ENCODE measurements at regions not wholly inside any gene's neighbourhood (a gene's known extent, or its start where the extent isn't known, plus 50 kb on each side); places are given as distances from the start of the nearest gene placed in this dataset.

DNA sequence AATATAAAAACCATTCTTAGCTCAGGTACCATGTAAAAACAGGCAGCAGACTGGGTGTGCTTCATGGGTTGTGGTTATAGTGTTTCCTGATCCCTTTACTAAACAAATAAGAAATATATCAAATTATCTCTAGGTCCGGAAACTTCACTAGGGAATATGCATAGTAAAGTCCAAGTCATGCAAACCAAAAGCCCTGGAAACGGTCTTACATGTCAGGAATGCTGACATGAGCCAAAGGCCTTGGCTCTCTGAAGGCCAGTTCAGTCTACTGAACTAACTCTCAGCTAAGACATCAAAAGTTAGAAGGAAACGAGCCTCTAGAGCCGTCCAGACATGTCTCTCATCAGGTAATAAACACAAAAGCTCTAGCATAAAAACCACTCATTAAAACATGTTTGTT lies 778.9 kb upstream of the ZNF608 start:
- no peak overlapping the region for H3K4me3 ChIP-seq (ENCODE audit: low read depth, low read length)
- DNase-seq (ENCODE audit: low read depth): no peak

DNA sequence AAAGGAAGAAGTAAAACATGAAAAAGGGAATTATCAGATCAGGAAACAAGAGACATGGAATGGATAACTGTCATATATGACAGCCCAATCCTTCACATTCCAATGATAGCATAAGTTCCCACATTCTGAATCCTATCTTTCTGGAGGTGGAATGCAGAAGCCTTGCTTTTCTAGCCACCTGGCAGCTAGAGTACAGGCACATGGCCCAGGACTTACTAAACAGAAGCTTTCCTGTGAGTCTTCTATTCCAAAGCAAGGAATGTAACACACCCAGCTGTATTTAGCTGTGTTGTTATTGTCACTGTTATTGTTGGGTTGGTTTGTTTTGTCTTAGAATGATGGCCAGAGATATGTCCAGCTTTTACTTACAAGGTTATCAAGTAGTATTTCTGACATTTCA lies 780.5 kb upstream of the ZNF608 start:
- no peak for DNase-seq (ENCODE audit: low read depth)
- H3K4me3 ChIP-seq (ENCODE audit: low read depth, low read length): no peak overlapping the region

DNA sequence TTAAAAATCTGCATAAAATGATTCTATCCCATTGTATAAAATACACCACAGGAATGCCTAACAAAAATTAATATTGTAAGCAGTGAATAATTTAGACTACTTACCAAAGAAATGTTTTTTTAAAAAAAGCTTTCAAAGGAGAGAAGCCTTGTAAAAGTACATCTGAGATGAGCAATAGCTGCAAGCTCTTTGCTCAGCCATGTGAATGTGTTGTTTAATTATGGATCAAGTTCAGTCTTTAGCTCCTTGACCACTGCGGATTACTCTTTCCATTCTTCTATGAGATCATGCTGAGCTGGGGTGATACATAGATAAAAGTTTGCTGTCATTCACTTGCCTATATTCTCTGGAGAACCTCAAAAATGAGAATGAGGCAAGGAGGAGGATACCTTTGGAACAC lies 782.4 kb upstream of the ZNF608 start:
- DNase-seq (ENCODE audit: low read depth): no peak
- H3K4me3 ChIP-seq (ENCODE audit: low read depth, low read length): no peak overlapping the region

DNA sequence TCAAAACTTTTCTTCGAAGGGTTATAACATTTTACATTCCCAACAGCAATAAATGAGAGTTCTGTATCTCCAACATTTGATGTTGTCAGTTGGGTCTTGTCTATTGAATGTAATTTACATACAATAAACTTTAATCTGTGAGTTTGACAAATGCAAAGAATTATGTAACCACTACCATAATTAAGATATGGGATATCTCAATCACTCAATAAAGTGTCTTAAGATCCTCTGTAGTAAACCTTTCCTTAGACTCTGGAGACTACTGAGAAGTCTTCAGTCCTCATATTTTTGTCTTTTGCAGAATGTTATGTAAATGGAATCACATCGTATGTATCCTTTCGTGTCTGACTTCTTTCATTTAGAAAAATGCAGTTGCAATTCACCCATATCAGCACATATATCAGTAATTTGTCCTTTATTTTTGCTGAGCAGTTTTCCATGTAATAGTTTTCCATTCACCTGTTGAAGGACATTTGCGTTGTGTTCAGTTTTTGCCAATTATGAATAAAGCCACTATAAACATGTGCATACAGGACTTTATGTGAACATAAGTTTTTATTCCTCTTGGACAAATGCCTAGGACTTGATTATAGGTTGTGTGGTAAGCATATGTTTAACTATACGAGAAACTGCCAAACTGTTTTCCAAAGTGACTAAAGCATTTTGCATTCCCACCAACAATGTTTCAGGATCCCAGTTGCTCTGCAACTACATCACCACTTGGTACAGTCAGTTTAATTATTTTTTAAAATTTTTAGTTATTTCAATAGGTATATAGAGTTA lies 784.6 kb upstream of the ZNF608 start:
- DNase-seq (ENCODE audit: low read depth): no peak
- no peak overlapping the region for H3K4me3 ChIP-seq (ENCODE audit: low read depth, low read length)

DNA sequence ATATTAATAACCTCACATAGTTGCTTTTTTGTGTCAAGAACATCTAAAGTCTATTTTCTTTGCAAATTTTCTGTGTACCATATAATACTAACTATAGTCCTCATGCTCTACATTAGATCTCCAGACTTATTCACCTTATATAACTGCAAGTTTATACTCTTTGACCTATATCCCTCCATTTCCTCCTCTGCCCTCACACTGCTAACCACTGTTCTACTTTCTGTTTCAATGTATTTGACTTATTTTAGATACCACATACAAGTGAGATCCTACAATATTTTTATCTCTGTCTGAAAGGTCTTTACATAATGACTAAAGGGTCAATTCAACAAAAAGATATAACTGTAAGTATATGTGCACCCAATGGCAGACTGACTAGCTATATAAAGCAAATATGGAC lies 789.7 kb upstream of the ZNF608 start:
- no peak for DNase-seq (ENCODE audit: low read depth)
- H3K4me3 ChIP-seq (ENCODE audit: low read depth, low read length): no peak overlapping the region

DNA sequence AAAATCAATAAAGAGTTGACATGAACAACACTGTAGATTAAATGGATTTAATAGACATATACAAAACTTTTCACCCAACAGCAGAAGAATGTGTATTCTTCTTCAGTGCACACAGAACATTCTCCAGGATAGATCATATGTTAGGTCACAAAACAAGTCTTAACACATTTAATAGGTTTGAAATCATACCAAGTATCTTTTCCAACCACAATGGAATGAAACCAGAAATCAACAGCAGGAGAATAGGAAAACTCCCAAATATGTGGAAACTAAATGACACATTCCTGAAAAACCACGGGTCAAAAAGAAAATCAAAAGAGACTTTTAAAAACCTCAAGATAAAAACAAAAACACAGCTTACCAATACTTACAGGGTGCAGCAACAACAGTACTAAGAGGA lies 790.1 kb upstream of the ZNF608 start:
- no peak overlapping the region for H3K4me3 ChIP-seq (ENCODE audit: low read depth, low read length)
- no peak for DNase-seq (ENCODE audit: low read depth)

DNA sequence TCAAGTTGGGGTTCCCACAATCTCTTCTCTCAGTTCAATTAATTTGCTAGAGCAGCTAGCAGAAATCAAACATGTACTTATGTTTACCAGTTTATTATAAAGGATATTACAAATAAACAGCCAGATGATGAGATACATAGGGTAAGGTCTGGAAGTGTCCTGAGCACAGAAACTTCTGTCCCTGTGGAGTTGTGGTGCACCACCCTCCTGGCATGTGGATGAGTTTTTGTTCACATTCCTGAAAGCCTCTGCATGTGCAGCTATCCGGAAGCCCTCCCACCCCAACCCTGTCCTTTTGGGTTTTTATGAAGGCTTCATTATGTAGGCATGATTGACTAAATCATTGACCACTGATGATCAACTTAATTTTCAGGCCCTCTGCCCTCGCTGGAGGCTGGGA lies 791.2 kb upstream of the ZNF608 start:
- H3K4me3 ChIP-seq (ENCODE audit: low read depth, low read length): no peak overlapping the region
- no peak for DNase-seq (ENCODE audit: low read depth)

DNA sequence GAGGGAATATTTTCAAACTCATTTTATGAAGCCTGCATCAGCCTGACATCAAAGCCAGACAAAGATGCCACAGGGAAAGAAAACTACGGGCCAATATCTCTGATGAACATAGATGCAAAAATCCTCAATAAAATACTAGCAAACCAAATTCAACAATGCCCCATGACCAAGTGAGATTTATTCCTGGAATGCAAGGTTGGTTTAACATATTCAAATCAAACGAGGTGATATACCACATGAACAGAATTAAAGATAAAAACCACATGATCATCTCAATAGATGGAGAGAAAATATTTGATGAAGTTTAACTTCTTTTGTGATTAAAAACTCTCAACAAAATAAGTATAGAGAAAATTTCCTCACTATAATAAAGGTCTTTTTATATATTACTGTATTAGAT lies 792.0 kb upstream of the ZNF608 start:
- no peak overlapping the region for H3K4me3 ChIP-seq (ENCODE audit: low read depth, low read length)

DNA sequence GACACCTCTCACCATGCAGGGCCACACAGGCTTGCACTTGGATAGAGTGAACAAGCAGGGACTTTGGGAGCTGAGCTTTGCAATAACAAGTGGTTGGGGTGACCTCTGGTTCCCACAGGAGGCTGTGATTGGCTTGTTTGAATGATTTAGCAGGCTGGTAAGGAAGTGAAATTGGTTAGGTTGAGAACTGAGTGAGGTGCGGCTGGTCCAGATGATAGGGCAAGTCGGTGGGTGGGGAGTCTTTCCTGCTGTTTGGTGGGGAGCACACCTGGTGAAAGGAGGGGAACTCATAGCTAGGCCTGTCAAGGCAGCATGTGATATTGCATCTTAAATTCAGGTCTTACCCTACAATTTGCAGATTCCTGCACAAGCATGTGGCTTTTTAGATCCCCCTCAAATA lies 794.6 kb upstream of the ZNF608 start:
- DNase-seq (ENCODE audit: low read depth): no peak
- H3K4me3 ChIP-seq (ENCODE audit: low read depth, low read length): no peak overlapping the region

More for the DNA sequence above, 792.0 kb upstream of the ZNF608 start:
- DNase-seq (ENCODE audit: low read depth): no peak

DNA sequence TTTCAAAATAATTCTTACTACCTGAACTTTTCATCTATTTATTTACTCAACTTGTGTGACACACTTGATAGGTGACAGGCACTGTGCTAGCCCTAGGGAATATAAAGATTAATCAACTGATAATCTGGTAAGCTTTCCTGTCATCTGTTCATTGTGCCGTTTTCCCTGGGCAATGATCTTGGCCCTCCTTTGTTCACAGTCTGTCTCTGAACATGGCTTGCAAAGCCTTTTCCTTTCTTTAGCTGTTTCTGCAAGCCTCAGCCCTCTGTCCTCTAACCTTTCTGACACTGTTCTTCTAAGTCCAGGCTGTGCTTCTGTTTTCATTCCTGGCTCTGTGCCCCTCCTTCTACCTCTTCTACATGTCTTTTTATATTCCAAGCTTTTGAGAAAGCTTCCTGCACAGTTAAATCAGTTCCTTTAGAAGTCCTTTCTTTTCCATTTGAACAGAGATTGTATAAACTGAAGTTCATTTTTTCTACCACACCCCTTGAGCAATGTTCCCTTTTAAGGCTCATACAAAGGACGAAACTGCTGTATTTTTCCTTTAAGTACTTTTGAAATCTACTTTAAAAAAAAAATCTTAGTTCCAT lies 803.0 kb upstream of the ZNF608 start:
- DNase-seq (ENCODE audit: low read depth): peak; percentile 55
- no peak overlapping the region for H3K4me3 ChIP-seq (ENCODE audit: low read depth, low read length)

DNA sequence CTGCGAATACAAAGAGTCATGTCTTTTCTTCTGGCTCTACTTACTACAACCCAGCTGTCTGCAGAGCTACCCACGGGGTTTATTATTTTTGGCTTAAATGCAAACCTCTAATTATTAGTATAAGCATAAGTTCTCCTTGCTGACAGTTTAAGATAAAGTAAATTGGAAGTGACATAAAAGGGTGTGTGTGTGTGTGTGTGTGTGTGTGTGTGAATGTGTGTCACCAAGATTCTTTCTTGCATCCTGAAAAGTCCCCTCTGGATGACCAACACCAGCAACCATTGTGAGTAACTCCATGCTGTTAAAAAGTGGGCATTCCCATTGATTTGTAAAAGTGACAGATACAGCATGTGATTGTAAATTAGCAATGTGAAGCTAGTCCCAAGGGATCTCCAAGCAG lies 803.8 kb upstream of the ZNF608 start:
- no peak overlapping the region for H3K4me3 ChIP-seq (ENCODE audit: low read depth, low read length)
- DNase-seq (ENCODE audit: low read depth): peak; percentile 85

DNA sequence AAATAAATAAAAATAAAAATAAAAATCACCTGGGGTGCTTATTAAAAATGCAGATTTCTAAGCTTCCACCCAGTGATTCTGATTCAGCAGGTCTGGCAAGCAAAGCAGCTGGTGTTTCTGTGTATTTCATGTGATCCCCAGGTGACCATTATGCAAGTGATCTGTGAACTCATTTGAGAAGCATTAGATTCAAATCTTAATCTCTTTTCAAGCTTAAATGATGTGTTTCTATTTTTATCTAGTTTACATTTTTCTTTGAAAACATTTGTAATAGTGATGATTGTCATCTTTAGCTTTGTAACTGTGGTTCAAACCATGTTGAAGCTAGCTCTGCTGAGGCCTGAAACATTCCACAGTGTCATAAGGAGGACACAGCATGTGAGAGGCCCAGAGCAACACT lies 804.8 kb upstream of the ZNF608 start:
- no peak overlapping the region for H3K4me3 ChIP-seq (ENCODE audit: low read depth, low read length)
- no peak for DNase-seq (ENCODE audit: low read depth)

DNA sequence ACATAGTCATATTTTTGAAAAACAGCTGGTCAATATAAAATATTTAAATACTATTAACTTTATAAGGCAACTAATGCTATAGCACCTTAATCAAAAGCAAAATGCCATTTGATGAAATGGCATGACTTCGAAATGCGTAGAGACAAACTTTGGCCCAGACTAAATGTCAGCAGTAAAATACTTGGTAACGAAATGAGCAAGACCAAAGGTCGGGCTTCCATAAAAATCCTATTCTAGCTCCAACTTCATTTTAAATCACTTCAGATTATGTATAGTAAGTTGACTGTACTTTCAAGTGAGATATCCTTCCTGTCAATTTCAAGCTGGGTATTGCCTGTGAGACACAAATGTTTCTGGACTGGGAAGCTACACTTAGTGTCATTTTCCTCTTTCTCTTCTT lies 805.4 kb upstream of the ZNF608 start:
- no peak for DNase-seq (ENCODE audit: low read depth)
- H3K4me3 ChIP-seq (ENCODE audit: low read depth, low read length): no peak overlapping the region

DNA sequence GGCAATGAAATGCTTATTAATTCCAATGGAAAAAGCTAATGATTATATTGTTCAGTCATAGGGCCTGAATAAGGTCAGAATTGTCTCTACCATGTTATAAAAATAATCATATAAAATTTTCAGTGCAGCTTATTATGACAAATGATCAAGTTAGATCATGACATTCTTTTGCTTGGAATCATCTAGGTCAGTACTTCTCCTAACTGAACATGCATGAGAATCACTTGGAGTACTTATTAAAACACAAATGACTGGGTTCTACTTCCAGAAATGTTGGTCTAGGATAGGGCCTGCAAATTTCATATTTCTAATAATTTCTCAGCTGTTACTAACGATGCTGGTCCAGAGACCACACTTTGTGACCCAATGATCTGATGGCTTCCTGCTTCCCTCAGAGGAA lies 806.0 kb upstream of the ZNF608 start:
- H3K4me3 ChIP-seq (ENCODE audit: low read depth, low read length): no peak overlapping the region
- no peak for DNase-seq (ENCODE audit: low read depth)

DNA sequence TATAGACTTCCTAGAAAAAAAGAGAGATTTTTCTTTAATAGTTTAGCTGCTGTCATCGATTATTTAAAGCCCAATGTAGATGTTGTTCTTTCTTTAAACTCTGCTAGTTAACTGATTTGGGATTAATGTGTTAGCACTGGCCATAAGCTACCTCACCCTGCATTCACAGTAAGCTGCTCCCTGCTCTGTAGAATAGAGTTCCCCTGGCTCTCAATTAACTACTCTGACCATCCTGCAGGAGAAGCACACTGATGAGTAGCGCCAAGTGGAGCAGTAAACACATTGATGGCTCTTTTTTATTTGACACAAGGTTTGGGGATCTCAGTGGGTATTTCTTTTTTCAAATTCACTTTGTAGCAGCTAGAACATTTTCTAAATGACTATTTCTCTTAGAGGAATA lies 807.9 kb upstream of the ZNF608 start:
- DNase-seq (ENCODE audit: low read depth): no peak
- H3K4me3 ChIP-seq (ENCODE audit: low read depth, low read length): no peak overlapping the region

DNA sequence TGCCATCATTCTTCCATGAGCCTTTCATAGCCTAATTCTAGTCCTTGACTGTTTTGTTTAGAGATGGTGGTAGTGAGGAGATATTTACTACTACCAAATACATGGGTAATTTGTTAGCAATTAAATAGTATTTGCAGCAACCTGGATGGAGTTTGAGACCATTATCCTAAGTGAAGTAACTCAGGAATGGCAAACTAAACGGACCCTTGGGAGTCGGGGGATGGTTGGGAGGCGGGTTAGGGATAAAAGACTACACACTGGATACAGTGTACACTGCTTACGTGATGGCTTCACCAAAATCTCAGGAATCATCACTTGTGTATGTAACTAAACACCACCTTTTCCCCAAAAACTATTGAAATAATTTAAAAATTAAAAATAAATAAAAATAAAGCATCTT lies 809.2 kb upstream of the ZNF608 start:
- no peak for DNase-seq (ENCODE audit: low read depth)
- H3K4me3 ChIP-seq (ENCODE audit: low read depth, low read length): no peak overlapping the region

DNA sequence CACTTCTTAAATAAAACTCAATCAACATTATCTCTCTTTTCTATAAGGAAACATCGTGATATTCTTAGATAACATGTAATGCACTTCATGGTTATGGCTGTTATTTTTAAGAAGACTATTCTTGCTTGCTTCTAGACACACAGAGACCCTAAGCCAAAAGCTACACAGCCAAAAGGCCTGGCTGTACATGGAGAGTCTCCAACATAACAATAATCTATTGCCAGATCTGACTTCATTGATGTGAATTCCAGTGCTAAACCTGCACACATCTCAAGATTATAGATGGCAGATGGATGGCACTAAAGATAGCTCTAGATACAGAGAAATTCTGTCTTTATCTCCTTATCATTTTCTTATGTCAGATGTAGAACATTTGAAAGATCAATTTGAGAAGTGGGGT lies 811.6 kb upstream of the ZNF608 start:
- no peak overlapping the region for H3K4me3 ChIP-seq (ENCODE audit: low read depth, low read length)
- DNase-seq (ENCODE audit: low read depth): no peak

DNA sequence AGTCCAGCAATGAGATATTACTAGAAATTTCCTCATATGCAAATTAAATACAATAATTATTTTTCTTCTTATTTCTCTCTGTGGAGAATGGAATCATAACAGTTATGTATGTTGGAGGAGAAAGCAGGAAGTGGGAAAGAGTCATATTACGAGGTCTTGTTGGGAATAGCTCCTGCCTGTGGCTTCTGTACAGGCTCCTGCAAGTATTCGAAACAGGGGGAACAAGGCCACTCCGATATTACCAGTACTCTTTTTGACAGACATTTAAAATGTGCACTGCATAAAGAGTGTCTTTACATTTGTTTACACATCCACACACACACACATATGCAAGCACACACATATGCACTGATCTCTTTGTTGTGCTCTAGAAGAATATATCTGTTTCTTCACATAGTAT lies 812.0 kb upstream of the ZNF608 start:
- DNase-seq (ENCODE audit: low read depth): no peak
- no peak overlapping the region for H3K4me3 ChIP-seq (ENCODE audit: low read depth, low read length)

DNA sequence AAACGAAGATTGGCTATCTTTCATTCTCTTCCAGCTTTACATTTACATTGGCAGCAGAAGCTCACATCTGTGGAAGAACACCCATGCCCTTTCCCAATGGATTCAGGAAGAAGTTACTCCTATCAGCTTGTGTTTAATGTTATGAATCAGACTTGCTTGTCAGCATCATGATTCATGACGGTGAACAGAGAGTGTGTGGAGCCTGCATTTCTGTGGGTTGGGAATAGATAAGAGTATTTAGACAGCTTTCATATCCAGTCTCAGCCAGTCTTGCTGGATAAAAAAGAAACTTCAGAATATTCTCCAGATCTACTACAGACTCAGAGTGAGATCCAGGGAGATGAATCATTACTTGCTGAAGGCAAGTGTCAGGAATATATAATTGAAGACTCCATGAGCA lies 812.9 kb upstream of the ZNF608 start:
- DNase-seq (ENCODE audit: low read depth): peak; percentile 87
- H3K4me3 ChIP-seq (ENCODE audit: low read depth, low read length): no peak overlapping the region

DNA sequence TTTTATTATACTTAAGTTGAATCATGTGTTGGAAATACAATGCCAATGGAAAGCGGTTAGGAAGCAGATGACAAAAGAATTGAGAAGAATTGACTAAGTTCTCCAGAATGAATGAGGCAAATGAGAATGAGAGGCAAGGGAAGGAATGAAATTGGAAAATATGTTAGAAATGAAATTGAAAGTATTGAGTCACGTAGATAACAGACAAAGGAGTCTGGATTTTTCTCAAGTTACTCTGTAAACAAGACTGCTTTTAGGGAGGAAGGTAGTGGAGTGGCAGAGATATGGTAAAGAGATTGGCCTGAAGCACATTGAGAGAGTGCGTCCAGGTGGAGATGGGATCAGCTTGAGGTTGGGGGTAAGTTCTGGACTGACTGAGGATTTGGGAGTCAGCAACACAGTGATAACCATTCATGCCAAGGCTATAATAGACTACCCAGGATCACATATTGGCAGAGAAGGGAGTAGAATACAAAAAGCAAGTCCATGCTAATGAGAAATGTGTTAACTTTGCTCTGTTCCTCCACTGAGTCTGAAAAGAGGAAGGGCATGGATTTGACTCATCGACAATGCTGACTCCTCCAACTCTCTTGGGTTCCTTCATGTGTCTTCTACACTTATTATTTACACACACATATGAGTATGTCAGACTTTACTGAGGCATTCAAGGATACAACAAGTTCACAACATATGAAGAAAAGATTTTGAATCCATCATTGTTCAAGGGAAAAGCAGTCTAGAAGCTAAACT lies 814.2 kb upstream of the ZNF608 start:
- no peak for DNase-seq (ENCODE audit: low read depth)
- H3K4me3 ChIP-seq (ENCODE audit: low read depth, low read length): no peak overlapping the region

Data from skeletal muscle cell (primary cell).